Skeletal muscle cell (primary cell): ENCODE measurements at regions not wholly inside any gene's neighbourhood (a gene's known extent, or its start where the extent isn't known, plus 50 kb on each side); places are given as distances from the start of the nearest gene placed in this dataset.

Source experiments
- DNase-seq: peaks from one replicate; pipeline ENCODE4 v3.0.0-alpha.2; 2010; ENCODE audit warnings: low read depth
- H3K4me3 ChIP-seq: 2 replicates; pipeline ENCODE4 v1.5.1; 2011; ENCODE audit warnings: low read depth, mild to moderate bottlenecking, control low read depth, low read length, moderate library complexity

DNA sequence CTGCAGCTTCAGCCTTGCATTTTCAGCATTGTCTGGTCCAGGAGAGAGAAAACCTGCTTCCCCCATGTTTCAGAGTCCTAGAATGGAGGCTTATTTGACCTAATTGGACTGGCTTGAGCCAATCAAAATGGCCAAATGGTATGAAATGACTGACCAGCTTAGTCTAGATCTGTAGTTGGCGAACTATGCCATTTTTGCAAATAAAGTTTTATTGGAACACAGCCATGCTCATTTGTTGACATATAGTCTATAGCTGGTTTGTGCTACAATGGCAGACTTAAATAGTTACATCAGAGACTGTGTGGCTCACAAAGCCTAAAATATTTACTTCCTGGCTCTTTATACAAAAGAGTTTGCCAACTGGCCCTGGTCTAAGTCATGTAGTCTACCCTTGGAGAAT is 180.8 kb downstream of the HS3ST3B1 start:
- DNase-seq: no peak
- no peak overlapping the region for H3K4me3 ChIP-seq

DNA sequence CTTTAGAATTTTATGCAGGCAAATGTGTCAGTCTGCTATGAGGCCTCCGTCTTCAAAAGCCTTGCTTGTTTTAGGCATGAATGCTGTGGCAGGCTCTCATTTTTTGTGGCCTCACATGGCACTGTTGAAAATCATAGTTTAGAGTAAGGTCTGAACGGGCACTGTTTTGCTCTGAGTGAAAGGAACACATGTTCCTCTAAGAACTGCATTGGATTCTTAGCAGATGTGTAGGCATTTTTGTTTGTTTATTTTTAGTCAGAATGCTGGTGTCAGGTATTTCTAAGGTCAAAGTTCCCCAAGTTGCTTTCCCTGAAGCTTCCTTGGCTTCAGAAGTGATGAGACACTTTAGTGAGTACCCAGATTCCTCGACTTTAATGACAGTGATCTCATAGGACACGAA is 173.7 kb downstream of the HS3ST3B1 start:
- H3K4me3 ChIP-seq: no peak overlapping the region
- DNase-seq: no peak

DNA sequence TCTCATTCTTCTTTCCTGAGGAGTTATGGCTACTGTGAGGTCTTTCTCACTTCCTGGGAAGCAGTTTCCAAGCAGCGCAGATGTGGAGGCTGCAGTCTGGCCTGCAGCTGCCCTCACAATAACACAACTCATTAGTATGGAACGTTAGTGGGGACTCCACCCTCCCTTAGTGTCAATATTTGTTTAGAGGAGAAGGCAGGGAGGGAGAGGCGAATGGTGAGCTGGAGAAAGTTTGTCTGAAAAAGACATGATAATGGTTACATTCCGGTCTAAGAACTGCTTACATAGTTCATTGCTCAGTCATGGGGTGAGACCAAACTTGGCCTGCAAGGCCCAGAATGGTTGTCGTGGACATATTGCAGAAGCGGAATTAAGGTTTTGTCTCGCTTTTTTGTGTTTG is 170.2 kb downstream of the HS3ST3B1 start:
- DNase-seq: peak; percentile 51

DNA sequence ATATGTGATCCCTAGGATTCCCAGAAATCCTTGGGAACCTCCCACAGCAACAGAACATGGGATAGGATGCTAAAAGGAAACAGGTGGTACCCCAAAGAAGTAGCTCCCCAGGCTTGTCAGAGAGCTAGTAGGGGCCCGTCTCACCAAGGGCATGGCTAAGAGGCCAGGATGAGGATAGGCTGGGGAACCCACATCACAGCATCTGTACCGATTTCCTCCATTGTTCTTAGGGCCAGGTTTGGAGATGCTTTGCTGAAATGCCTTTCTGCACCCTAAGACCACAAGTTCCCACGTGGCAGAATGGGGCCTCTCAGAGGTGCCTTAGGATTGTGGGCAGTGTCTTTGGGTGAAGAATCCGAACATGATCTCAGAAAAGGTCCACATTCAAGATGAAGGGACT is 169.5 kb downstream of the HS3ST3B1 start:
- no peak for DNase-seq
- H3K4me3 ChIP-seq: no peak overlapping the region

More for the DNA sequence above, 170.2 kb downstream of the HS3ST3B1 start:
- no peak overlapping the region for H3K4me3 ChIP-seq

DNA sequence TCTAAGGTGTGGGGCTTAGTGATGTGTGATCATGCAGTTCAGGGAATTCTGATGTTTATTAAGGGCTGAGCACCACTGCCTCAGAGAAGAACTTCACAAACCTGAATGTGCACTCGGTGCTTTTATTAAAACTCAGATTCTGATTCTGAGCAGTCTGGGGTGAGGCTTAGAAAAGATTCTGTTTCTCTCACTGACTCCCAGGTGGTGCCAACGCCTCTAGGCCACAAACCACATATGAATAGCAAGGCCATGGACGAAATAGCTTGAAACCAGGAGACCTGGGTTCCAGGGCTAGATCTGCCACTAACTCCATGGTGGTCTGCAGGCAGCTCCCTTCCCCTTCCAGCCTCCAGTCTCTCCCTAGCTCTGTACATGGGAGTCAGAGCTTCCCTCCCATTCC is 169.1 kb downstream of the HS3ST3B1 start:
- H3K4me3 ChIP-seq: no peak overlapping the region
- no peak for DNase-seq

DNA sequence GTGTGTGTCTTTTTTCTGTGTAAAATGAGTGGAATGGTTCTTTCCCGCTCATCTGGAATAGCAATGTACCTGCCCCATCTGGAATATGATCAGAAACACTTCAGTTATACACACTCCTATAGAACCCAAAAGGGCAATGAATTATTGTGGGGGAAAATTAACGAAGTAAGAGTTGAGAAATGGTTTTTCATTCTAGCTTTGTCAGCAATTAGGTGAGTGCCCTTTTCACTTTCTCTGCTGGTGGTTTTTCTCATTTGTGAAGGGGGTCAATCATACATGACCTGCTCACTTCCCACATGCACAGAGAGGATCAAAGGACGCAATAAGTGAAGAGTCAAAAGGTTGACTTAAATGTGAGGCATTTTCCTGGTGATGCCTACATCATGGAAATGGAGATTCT is 168.0 kb downstream of the HS3ST3B1 start:
- DNase-seq: no peak
- no peak overlapping the region for H3K4me3 ChIP-seq

DNA sequence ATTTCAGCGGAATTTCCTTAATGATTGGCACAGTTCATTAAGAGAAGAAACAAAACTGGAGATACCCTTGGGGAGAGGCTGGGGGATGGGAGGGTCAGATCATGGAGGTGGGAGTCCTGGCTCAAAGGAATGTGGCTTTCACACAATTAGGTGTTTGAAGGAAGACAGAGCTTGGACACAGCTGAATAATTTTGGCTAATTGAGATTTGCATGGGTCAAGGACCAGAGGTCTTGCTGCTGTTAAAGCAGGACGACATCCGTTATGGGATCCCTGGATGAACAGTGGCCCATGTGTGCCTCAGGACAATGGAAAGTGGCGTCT is 160.3 kb downstream of the HS3ST3B1 start:
- no peak overlapping the region for H3K4me3 ChIP-seq
- DNase-seq: no peak

DNA sequence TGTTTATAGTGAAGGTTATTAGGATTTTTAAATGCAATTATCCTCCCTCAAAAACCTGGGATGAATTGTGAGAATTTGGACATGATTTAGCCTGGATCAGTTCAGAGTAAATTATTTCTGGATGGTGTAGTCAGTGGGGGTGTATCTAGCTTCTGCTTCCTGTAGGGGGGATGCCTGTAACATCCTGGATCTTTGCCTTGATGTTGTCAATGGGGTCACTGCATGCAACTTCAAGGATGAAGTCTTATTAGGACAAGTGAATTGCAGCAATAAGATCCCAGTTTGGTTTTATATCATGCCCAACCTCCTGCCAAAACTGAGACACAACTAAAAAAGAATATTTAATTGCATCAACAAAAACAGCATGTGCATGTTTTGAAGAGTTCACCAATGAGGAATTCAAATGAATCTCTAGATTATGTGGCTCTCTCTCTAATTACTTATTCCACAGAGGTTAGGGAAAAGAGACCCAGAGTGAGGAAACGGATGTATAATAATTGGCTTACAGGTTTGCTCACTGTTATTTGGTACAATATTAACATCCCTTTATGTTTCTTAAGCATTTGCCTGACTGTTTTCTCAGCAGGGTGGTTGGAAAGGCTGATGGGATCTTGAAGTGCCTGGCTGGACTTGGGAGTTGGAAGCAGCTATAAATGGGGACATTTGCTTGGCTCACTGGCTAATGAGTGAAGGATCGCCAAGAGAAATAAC is 159.8 kb downstream of the HS3ST3B1 start:
- H3K4me3 ChIP-seq: no peak overlapping the region
- DNase-seq: no peak

DNA sequence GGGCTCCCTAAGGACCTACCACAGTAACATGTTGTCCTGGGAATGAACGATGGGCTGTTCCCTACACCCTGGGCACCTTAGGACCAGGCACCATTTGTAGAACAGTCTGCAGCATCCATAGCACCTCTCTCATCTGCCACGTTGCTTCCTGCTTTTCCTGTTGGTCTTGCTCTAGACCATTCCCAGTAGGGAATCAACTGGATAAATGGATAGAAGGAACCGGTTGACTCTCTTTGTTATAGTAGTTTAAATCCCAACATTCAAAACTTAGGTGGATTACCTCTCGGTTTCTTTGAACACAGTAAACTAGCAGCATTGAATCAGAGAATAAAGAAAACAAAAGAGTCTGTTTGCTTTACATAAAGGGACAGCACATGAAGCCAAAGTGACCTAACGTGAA is 159.1 kb downstream of the HS3ST3B1 start:
- H3K4me3 ChIP-seq: no peak overlapping the region
- DNase-seq: no peak

DNA sequence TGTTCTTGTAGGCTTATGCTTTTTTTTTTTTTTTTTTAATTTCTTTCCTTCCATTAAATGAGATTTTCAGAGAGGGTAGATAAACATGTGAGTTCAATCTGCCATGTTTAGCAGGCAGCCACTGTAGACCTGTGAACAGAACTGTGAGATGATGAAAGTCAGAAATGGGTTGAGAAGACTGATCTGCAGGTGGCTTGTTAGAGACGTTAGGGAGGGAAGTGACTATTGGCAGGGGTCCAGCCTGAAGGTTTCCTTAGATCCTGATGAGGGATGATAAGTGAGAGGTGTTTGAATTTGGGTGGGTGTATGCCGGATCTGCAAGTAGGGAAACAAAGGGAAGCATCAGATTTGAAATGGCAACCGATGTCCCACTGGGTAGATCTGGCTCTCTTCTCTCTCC is 157.8 kb downstream of the HS3ST3B1 start:
- H3K4me3 ChIP-seq: no peak overlapping the region
- DNase-seq: no peak

DNA sequence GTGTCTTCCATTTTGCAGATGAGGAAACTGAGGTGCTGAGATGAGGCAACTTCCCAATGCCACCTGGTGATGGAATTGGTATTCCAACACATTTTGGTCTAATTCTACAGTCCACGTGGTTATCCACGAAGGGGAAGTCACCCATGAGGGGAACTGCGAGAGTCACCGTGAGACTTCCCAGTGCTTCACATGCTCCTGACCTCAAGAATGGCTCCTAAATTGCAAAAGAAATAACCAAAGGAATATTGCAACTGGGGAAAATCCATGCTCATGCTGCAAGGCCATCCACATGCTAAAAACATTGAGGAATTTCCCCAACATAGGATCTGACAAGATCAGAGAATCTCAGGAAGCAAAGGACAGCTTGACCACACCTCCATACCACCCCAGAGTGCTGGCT is 153.9 kb downstream of the HS3ST3B1 start:
- no peak overlapping the region for H3K4me3 ChIP-seq
- DNase-seq: no peak

DNA sequence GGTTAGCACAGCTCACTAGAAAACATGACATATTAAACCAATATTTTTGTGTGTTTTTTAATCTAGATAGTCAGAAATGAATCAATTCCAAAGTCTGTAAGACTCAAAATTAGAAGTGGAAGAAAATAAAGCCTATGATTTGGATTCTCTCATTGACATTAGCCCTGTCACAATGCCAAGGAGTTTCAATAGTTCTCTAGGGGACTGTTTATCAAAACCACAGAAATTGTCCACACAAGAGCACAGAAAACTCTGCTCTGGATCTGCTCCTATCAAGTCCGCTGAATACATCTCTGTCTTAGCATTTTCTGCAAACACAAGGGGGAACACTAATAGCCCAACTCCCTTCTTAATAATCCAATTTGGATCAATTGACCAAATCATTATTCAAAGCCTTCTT is 152.0 kb downstream of the HS3ST3B1 start:
- DNase-seq: no peak
- no peak overlapping the region for H3K4me3 ChIP-seq

DNA sequence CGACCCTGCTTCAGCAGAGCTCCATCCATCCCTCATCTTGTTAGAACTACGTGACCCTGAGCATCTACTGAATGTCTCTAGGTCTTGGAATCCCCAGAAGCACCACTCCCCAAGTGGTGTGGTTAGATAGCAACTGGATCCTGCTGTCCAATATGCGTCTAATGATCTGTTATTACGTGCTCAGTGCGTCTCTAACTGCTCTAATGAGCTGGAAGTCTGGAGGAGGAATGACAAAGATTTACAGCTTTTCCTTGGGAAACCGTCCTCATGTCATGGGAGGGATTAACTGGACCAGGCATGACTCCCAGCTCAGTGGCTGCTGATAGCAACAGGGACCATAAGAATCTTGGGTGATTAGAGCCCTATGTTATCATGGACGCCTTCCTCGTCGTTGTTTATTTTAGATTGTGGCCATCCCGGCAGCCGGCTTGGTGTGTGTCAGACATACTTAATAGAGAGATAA is 150.9 kb downstream of the HS3ST3B1 start:
- no peak overlapping the region for H3K4me3 ChIP-seq
- no peak for DNase-seq

DNA sequence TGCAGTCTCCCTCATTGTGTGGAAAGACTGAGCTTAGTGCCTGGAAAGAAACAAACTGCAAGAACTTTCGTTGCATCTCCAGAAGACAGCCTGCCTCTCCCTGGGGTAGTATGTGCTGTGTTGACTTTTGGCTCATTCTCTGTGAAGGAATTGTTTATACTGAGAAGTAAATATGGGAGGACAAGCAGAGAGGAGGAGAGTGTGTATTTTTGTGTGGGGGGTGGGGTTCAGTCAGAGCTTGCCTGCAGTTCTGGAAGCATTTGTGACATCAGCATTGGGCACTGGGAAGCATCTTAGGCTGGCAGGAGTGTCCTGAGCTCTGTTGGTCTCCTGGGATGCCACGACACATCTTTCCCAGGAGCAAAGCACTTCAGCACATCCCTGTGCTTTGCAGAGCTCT is 147.9 kb downstream of the HS3ST3B1 start:
- no peak overlapping the region for H3K4me3 ChIP-seq
- DNase-seq: no peak

DNA sequence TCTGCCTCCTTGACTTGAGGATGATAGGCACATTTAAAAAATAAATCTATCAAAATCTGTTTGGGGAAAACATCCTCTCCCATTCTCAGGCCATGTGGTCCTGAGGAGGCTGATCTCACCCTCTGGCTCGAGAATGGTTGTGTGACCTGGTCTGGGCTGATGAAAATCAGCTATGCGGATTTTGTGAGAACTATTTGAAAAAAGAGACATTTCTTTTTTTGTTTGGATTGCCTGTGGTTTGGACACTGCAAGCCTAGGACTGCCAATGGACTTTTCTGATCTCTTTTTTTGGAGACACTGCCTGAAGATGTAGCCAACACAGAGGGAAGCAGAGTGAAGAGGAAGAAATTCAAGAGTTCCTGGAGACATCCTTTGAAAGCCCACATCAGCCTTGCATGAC is 145.9 kb downstream of the HS3ST3B1 start:
- H3K4me3 ChIP-seq: no peak overlapping the region

DNA sequence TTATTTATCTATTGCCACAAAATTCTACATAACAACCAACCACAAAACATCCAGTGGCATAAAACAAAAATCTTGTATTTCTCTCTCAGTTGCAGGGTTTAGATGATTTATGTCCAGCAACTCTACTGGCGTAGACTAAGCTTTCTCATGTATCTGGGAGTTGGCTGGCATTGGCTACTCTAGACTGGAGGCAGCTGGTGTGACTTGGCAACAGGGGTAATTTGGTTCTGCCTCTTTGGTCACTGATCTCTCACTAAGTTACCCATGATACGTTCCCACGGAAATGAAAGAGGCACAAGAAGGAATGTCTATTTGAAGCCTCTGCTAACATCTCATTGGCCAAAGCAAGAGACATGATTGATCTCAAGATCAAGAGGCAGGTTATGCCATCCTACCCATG is 144.0 kb downstream of the HS3ST3B1 start:
- H3K4me3 ChIP-seq: no peak overlapping the region
- DNase-seq: no peak

More for the DNA sequence above, 145.9 kb downstream of the HS3ST3B1 start:
- no peak for DNase-seq

DNA sequence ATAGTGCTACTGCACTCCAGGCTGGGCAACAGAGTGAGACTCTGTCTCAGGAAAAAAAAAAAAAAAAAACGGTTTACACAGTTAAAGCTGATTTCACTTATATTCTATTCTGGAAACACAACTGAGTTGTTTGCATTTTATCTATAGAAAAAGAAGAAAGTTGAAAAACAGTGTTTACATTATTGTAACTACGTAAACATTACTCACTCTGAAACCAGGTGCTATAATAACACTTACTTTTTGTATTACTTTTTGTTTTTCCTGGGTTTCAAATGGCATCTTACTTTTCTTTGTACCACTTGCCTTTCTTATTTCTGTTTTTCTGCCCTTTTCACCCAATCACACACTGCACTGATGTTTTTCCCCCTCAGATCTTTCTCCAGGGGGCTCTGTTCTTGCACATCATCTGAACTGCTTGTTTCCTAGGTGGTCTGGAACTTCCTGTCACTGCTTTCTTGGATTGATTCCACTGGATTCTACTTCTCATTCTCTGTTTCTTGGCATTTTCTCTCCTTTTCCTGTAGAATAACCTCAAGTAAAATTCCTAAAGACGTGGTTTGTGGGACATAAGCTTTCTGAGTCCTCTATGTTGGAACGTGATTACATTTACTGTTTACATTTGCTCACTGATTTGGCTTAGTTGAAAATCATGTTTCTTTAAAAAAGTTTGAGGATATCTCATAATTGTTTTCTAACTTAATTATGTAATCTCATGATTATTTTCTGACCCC is 142.1 kb downstream of the HS3ST3B1 start:
- DNase-seq: no peak

DNA sequence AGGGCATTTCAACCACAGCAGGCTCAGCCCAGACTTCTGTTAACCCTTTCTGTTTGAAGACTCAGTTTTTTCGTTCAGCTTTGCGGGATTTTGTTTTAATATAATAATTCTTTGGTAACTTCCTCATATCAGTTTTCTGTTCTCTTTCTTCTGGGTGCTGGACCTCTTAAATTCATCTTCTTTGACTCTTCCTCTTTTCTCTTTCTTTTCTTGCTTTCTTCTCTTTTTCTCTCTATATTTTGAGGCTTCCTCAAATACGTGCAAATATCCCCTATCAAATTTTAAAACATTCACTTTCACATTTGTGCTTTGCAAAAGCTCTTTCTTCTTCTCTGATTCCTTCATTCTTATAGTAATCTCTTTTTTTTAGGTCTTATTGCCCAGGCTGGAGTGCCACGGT is 136.3 kb downstream of the HS3ST3B1 start:
- no peak overlapping the region for H3K4me3 ChIP-seq
- no peak for DNase-seq

More for the DNA sequence above, 142.1 kb downstream of the HS3ST3B1 start:
- no peak overlapping the region for H3K4me3 ChIP-seq

DNA sequence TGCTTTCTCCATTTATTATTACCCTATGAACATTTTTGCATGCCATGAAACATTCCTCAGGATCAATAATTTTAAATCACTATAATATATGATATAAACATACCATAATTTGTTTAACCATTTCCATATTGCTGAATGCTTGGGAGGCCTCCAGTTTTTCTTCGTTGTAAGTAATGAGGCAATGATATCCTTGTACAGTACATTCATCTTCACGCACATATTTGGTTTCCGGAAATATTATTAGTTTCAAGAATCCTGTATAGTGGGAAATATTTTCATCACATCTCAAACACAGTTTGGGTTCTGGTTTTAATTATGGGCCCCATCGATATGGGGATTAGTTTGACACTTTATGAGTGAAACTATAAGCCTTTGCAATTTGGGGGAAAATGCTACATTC is 135.4 kb downstream of the HS3ST3B1 start:
- H3K4me3 ChIP-seq: no peak overlapping the region
- DNase-seq: no peak

DNA sequence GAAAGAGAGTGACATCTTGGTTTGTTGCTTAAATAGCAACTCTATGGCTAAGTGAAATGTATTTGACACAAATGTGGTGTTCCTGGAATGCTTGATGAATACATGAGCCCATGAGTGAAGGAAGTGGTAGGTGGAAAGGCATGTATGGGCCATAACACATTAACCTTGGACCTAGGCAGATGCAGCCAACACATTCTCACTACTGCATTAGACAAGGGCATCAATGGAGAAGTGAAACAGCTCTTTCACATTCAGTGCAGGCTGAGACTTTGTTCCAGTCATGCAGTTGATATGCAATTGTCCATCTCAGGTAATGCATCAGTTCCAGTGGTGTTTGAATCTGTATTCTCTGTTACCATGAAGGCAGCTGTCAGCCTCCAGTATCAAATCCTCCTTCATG is 133.6 kb downstream of the HS3ST3B1 start:
- H3K4me3 ChIP-seq: no peak overlapping the region

DNA sequence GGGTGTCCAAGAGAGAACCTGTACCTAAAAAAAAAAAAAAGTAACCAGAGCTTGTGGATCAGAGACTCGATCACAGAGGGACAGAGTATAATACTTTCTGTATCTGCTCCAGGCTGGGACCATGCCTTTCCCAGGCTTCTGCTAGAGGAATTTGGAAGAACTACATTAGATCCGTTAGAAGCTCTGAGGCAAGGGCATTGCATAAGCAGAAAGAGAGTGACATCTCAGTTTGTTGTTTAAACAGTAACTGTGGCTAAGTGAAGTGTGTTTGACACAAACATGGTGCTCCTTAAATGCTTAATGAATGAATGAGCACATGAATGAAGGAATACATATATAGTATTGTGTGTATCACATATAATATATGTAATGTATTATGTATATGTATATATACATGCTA is 131.2 kb downstream of the HS3ST3B1 start:
- H3K4me3 ChIP-seq: no peak overlapping the region
- no peak for DNase-seq

More for the DNA sequence above, 133.6 kb downstream of the HS3ST3B1 start:
- DNase-seq: peak; percentile 25
